ENCODE measurements at regions not wholly inside any gene's neighbourhood (a gene's known extent, or its start where the extent isn't known, plus 50 kb on each side); places are given as distances from the start of the nearest gene placed in this dataset.

GRCh38 chr9:80948066-80948465 lies 741.3 kb downstream of the TLE1 start:
- TF ChIP-seq POLR2A (IDR thresholded peaks at IDR 0.05) (no peak), CTCF (IDR thresholded peaks at IDR 0.05) (no peak)
